Gastroesophageal sphincter (tissue), 3 donors: ENCODE measurements at regions not wholly inside any gene's neighbourhood (a gene's known extent, or its start where the extent isn't known, plus 50 kb on each side); places are given as distances from the start of the nearest gene placed in this dataset.

Source experiments
- EP300 ChIP-seq: sonication (generic); formaldehyde crosslinking; IDR thresholded peaks from one replicate; pipeline ENCODE4 v1.6.1; 2017; ENCODE audit warnings: antibody characterized with exemption, mild to moderate bottlenecking
- POLR2A ChIP-seq, 2 donors: fragments of 450-650 bp; IDR thresholded peaks; one replicate each; pipeline ENCODE4 v1.6.1; 2017; ENCODE audit warnings: antibody characterized with exemption in 2 of 2, mild to moderate bottlenecking in 2 of 2, moderate library complexity in 1 of 2
- POLR2AphosphoS5 ChIP-seq: sonication (generic); formaldehyde crosslinking; IDR thresholded peaks from one replicate; pipeline ENCODE4 v1.6.1; 2017; ENCODE audit warnings: antibody characterized with exemption
- TF ChIP-seq, protein P1 (sequence below), 4 experiments: fragments of 200-600 bp in 2 of 4; fragments of 450-650 bp in 2 of 4; sonication (generic) in 1 of 4; IDR thresholded peaks; one replicate each; pipeline ENCODE4 v1.5.1; 2017 to 2019; ENCODE audit warnings: antibody characterized with exemption in 4 of 4, mild to moderate bottlenecking in 2 of 4, moderate library complexity in 2 of 4

- TF ChIP-seq, protein P1, sequence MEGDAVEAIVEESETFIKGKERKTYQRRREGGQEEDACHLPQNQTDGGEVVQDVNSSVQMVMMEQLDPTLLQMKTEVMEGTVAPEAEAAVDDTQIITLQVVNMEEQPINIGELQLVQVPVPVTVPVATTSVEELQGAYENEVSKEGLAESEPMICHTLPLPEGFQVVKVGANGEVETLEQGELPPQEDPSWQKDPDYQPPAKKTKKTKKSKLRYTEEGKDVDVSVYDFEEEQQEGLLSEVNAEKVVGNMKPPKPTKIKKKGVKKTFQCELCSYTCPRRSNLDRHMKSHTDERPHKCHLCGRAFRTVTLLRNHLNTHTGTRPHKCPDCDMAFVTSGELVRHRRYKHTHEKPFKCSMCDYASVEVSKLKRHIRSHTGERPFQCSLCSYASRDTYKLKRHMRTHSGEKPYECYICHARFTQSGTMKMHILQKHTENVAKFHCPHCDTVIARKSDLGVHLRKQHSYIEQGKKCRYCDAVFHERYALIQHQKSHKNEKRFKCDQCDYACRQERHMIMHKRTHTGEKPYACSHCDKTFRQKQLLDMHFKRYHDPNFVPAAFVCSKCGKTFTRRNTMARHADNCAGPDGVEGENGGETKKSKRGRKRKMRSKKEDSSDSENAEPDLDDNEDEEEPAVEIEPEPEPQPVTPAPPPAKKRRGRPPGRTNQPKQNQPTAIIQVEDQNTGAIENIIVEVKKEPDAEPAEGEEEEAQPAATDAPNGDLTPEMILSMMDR (IDR thresholded peaks at IDR 0.05), result no peak
- TF ChIP-seq POLR2A (IDR thresholded peaks at IDR 0.05) (no peak), EP300 (no peak), POLR2AphosphoS5 (no peak)
Measured at GRCh38 chr4:60913002-60913401, 287.1 kb upstream of the ADGRL3 start.
